ENCODE measurements at regions not wholly inside any gene's neighbourhood (a gene's known extent, or its start where the extent isn't known, plus 50 kb on each side); places are given as distances from the start of the nearest gene placed in this dataset.
"Not testable (repeated sequence)": the region's sequence is repeated elsewhere in the genome, so short reads cannot be mapped to it uniquely, and the experiment has no call there.

DNA sequence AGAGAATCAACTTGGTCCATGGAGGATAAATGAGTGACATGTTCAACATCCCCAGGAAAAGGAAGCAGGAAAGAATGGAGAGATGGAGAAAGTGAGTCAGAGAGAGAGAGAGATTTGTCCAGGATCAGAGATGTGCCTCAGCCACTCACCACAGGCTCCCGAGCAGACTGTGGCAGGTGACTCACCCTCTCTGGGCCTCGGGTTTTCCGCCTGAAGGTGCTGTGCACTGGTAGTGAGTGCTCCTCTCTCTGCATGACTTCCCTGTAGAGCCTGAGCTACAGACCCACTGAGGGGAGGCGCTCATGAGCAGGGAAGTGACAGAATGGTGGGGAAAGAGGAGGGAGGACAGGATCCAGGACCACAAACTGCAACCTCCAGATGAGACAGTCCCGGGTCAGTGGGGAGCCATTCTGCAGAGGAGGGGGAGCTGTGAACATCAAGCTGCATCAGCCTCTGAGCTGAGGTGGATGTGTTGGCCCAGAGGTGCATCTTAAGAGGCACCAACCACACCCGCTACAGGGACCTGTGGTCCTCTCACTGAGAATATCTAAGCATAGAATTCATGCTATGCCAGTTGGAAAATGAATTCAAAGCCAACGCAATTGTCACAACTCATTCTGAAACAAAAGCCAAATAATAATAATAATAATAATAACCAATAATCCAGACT, 433.4 kb downstream of the BRD1 start:
- DNase-seq (ENCODE audit: low read depth), result peak; percentile 57

DNA sequence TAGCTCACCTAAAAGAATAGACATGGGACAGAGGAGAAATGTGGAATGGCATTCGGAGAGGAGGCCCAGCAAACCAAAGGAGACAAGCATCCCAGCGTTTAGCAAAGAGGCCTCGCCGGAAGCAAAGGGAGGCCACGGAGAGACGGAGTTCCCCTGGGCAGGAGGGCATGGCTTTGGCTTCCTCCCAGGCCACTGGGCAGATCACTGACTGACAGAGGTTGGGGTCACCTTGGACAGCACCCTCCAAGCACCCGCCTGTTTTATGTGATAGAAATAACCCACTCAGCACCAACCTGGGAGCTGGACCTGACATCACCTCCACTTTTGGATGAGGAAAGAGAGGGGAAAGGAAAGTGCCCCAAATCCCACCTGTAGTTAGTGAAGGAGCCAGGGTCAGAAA, 434.1 kb downstream of the BRD1 start:
- no peak for DNase-seq (ENCODE audit: low read depth)

GRCh38 chr22:49392841-49393510, 434.7 kb downstream of the BRD1 start:
- DNase-seq (ENCODE audit: low read depth), result no peak

GRCh38 chr22:49392247-49392646, 435.4 kb downstream of the BRD1 start:
- no peak for DNase-seq (ENCODE audit: low read depth)

DNA sequence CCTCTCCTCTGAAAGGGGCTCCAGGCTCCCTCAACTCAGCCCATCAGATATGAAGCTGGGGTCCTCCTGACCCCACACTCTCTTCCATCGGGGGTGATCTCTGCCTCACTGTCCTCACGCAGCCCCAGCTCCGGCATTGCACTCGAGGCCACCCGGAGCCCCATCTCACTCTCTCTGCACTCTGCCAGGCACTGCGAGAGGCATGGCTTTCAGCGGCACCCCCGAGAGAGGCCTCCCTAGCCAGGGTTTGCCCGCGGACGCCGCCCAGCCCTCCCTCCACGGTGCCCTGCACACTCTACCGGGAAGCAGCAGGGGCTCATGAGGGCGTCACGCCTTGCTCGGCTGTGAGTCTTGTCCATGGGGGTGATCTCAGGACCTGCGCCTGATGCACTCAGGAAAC, 436.2 kb downstream of the BRD1 start:
- DNase-seq (ENCODE audit: low read depth), result no peak

- DNase-seq (ENCODE audit: low read depth), result no peak
These were observed 436.7 kb downstream of the BRD1 start for GRCh38 chr22:49390954-49391353.

GRCh38 chr22:49383909-49384308, 443.8 kb downstream of the BRD1 start:
- DNase-seq (ENCODE audit: low read depth), result not testable (repeated sequence)

GRCh38 chr22:49382451-49382735, 445.3 kb downstream of the BRD1 start:
- no peak for DNase-seq (ENCODE audit: low read depth)

- peak; percentile 43 for DNase-seq (ENCODE audit: low read depth)
These were observed 445.9 kb downstream of the BRD1 start for GRCh38 chr22:49381595-49382450.

- DNase-seq (ENCODE audit: low read depth), result no peak
These were observed 446.9 kb downstream of the BRD1 start for GRCh38 chr22:49380828-49381114.

- DNase-seq (ENCODE audit: low read depth), result no peak
These were observed 447.4 kb downstream of the BRD1 start for GRCh38 chr22:49380095-49380827.

- no peak for DNase-seq (ENCODE audit: low read depth)
These were observed 450.4 kb downstream of the BRD1 start for GRCh38 chr22:49377306-49377705.

- DNase-seq (ENCODE audit: low read depth), result no peak
These were observed 453.9 kb downstream of the BRD1 start for GRCh38 chr22:49373801-49374226.

DNA sequence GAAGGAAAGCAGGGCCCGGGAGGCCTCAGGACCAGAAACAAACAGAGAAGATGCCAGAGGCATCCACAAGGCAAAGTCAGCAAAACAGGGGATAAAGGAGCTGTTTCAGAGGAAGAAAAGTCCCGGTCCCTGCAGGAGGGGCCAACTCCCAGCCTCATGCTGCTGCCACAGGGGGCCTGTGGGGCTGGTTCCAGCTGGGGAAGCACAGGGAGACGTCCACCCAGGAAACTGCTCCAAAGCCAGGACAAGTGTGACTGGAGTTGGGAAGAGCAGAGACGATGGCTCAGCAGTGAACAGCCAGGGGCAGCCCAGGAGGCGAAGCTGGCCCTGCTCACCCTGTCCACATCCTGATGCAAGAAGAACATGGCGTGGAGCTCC, 454.4 kb downstream of the BRD1 start:
- DNase-seq (ENCODE audit: low read depth), result no peak

- DNase-seq (ENCODE audit: low read depth), result peak; percentile 91
These were observed 455.0 kb downstream of the BRD1 start for GRCh38 chr22:49372530-49373288.

- DNase-seq (ENCODE audit: low read depth), result no peak
These were observed 455.6 kb downstream of the BRD1 start for GRCh38 chr22:49372111-49372529.

DNA sequence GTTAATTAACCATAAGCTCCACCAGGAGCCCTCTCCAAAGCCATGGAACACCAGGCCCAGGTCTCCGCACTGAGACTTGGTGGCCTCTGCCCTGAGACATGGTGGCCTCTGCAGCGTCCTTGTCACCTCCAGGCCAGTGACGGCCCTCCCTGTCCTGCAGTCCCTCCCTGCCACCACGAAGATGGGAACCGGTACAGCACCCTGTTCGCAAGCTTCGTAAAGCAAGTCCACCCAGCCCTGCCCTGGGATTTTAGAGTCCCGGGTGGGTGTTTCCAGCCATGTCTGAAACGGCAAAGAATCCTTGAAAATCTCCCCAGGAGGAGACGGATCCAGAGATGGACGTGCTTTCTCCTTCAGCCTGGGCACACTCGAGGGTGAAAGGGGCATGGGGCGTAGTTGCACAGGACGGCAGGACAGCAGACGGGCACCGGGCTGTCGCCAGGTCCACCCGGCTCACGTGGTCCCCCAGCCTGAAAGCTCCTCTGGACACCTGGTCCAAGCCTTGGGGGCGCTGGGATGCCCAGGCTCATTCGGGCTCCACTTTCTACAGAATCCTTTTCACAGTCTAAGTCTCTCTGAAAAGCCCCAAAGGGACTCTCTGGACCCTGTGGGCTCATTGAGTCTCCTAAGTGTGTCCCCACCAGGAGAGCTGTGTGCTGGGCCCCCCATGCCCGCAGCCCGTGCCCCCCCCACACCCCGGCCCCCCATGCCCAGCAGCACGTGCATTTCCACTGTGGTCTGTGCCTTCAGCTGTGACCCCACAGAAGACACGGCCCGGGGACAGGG, 456.2 kb downstream of the BRD1 start:
- no peak for DNase-seq (ENCODE audit: low read depth)

- no peak for DNase-seq (ENCODE audit: low read depth)
These were observed 456.9 kb downstream of the BRD1 start for GRCh38 chr22:49370627-49371301.

- no peak for DNase-seq (ENCODE audit: low read depth)
These were observed 457.7 kb downstream of the BRD1 start for GRCh38 chr22:49369726-49370626.
